GM23338 (cell line): ENCODE measurements at regions not wholly inside any gene's neighbourhood (a gene's known extent, or its start where the extent isn't known, plus 50 kb on each side); places are given as distances from the start of the nearest gene placed in this dataset.

ENCODE experiments used
- CREB1 ChIP-seq: fragments of 250-450 bp; sonication (Bioruptor Pico); IDR thresholded peaks from 2 replicates; pipeline ENCODE4 v1.5.0; 2020; ENCODE audit warnings: low read depth, mild to moderate bottlenecking, moderate library complexity
- EZH2 ChIP-seq: fragments of 200-600 bp; sonication (generic); IDR thresholded peaks from one replicate; pipeline ENCODE4 v1.8.0; 2017; ENCODE audit warnings: antibody characterized with exemption, mild to moderate bottlenecking, low read depth; ENCODE audit not compliant: unreplicated experiment
- EZH2phosphoT487 ChIP-seq: fragments of 200-600 bp; sonication (generic); IDR thresholded peaks from one replicate; pipeline ENCODE4 v1.8.1; 2018; ENCODE audit warnings: antibody characterized with exemption; ENCODE audit not compliant: unreplicated experiment
- JUNB ChIP-seq: IDR thresholded peaks from one replicate; pipeline ENCODE4 v1.6.1; 2016; ENCODE audit warnings: antibody characterized with exemption; ENCODE audit not compliant: unreplicated experiment
- POLR2AphosphoS5 ChIP-seq: IDR thresholded peaks from 2 replicates; pipeline ENCODE4 v1.6.1; 2016; ENCODE audit warnings: antibody characterized with exemption, low read depth
- TF ChIP-seq, protein P1 (sequence below), 2 experiments: fragments of 200-600 bp in 1 of 2; sonication (generic) in 1 of 2; conservative IDR thresholded peaks; 2 replicates each; pipeline versions ENCODE4 v1.5.1 to v1.6.1; 2016 to 2017; ENCODE audit warnings: antibody characterized with exemption in 2 of 2, low read depth in 2 of 2, mild to moderate bottlenecking in 2 of 2, moderate library complexity in 1 of 2
- TF ChIP-seq, protein P2 (sequence below): IDR thresholded peaks from one replicate; pipeline ENCODE4 v1.6.1; 2018; ENCODE audit warnings: antibody characterized with exemption; ENCODE audit not compliant: unreplicated experiment
- TF ChIP-seq, protein P3 (sequence below): IDR thresholded peaks from 2 replicates; pipeline ENCODE4 v1.6.1; 2016; ENCODE audit warnings: antibody characterized with exemption
- TF ChIP-seq, protein P4 (sequence below): fragments of 250-450 bp; sonication (Bioruptor Pico); IDR thresholded peaks from 2 replicates; pipeline ENCODE4 v1.5.0; 2020; ENCODE audit warnings: mild to moderate bottlenecking, moderate library complexity

DNA sequence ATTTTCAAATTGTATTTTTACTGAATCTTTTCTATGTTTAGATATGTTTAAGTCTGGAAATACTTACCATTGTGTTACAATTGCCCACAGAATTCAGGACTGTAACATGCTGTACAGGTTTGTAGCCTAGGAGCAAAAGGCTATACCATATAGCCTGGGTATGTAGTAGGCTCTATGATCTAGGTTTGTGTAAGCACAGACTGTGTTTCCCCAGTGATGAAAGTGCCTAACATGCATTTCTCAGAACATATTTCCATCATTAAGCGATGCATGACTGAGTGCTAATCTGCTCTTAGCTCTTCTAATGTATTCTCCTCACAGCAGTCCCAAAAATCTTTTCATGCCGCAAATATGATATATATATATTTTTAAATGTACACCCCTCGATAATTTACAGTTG is 166.7 kb upstream of the PPP2R2B start:
- no peak for TF ChIP-seq JUNB
- TF ChIP-seq, protein P1, sequence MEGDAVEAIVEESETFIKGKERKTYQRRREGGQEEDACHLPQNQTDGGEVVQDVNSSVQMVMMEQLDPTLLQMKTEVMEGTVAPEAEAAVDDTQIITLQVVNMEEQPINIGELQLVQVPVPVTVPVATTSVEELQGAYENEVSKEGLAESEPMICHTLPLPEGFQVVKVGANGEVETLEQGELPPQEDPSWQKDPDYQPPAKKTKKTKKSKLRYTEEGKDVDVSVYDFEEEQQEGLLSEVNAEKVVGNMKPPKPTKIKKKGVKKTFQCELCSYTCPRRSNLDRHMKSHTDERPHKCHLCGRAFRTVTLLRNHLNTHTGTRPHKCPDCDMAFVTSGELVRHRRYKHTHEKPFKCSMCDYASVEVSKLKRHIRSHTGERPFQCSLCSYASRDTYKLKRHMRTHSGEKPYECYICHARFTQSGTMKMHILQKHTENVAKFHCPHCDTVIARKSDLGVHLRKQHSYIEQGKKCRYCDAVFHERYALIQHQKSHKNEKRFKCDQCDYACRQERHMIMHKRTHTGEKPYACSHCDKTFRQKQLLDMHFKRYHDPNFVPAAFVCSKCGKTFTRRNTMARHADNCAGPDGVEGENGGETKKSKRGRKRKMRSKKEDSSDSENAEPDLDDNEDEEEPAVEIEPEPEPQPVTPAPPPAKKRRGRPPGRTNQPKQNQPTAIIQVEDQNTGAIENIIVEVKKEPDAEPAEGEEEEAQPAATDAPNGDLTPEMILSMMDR (conservative IDR thresholded peaks at IDR 0.05; ENCODE audit: low read depth in 2 of 2): no peak
- TF ChIP-seq, protein P2, sequence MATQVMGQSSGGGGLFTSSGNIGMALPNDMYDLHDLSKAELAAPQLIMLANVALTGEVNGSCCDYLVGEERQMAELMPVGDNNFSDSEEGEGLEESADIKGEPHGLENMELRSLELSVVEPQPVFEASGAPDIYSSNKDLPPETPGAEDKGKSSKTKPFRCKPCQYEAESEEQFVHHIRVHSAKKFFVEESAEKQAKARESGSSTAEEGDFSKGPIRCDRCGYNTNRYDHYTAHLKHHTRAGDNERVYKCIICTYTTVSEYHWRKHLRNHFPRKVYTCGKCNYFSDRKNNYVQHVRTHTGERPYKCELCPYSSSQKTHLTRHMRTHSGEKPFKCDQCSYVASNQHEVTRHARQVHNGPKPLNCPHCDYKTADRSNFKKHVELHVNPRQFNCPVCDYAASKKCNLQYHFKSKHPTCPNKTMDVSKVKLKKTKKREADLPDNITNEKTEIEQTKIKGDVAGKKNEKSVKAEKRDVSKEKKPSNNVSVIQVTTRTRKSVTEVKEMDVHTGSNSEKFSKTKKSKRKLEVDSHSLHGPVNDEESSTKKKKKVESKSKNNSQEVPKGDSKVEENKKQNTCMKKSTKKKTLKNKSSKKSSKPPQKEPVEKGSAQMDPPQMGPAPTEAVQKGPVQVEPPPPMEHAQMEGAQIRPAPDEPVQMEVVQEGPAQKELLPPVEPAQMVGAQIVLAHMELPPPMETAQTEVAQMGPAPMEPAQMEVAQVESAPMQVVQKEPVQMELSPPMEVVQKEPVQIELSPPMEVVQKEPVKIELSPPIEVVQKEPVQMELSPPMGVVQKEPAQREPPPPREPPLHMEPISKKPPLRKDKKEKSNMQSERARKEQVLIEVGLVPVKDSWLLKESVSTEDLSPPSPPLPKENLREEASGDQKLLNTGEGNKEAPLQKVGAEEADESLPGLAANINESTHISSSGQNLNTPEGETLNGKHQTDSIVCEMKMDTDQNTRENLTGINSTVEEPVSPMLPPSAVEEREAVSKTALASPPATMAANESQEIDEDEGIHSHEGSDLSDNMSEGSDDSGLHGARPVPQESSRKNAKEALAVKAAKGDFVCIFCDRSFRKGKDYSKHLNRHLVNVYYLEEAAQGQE: no peak
- TF ChIP-seq, protein P3, sequence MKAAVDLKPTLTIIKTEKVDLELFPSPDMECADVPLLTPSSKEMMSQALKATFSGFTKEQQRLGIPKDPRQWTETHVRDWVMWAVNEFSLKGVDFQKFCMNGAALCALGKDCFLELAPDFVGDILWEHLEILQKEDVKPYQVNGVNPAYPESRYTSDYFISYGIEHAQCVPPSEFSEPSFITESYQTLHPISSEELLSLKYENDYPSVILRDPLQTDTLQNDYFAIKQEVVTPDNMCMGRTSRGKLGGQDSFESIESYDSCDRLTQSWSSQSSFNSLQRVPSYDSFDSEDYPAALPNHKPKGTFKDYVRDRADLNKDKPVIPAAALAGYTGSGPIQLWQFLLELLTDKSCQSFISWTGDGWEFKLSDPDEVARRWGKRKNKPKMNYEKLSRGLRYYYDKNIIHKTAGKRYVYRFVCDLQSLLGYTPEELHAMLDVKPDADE: no peak
- TF ChIP-seq EZH2phosphoT487: no peak
- no peak for TF ChIP-seq POLR2AphosphoS5
- TF ChIP-seq CREB1: no peak
- TF ChIP-seq, protein P4, sequence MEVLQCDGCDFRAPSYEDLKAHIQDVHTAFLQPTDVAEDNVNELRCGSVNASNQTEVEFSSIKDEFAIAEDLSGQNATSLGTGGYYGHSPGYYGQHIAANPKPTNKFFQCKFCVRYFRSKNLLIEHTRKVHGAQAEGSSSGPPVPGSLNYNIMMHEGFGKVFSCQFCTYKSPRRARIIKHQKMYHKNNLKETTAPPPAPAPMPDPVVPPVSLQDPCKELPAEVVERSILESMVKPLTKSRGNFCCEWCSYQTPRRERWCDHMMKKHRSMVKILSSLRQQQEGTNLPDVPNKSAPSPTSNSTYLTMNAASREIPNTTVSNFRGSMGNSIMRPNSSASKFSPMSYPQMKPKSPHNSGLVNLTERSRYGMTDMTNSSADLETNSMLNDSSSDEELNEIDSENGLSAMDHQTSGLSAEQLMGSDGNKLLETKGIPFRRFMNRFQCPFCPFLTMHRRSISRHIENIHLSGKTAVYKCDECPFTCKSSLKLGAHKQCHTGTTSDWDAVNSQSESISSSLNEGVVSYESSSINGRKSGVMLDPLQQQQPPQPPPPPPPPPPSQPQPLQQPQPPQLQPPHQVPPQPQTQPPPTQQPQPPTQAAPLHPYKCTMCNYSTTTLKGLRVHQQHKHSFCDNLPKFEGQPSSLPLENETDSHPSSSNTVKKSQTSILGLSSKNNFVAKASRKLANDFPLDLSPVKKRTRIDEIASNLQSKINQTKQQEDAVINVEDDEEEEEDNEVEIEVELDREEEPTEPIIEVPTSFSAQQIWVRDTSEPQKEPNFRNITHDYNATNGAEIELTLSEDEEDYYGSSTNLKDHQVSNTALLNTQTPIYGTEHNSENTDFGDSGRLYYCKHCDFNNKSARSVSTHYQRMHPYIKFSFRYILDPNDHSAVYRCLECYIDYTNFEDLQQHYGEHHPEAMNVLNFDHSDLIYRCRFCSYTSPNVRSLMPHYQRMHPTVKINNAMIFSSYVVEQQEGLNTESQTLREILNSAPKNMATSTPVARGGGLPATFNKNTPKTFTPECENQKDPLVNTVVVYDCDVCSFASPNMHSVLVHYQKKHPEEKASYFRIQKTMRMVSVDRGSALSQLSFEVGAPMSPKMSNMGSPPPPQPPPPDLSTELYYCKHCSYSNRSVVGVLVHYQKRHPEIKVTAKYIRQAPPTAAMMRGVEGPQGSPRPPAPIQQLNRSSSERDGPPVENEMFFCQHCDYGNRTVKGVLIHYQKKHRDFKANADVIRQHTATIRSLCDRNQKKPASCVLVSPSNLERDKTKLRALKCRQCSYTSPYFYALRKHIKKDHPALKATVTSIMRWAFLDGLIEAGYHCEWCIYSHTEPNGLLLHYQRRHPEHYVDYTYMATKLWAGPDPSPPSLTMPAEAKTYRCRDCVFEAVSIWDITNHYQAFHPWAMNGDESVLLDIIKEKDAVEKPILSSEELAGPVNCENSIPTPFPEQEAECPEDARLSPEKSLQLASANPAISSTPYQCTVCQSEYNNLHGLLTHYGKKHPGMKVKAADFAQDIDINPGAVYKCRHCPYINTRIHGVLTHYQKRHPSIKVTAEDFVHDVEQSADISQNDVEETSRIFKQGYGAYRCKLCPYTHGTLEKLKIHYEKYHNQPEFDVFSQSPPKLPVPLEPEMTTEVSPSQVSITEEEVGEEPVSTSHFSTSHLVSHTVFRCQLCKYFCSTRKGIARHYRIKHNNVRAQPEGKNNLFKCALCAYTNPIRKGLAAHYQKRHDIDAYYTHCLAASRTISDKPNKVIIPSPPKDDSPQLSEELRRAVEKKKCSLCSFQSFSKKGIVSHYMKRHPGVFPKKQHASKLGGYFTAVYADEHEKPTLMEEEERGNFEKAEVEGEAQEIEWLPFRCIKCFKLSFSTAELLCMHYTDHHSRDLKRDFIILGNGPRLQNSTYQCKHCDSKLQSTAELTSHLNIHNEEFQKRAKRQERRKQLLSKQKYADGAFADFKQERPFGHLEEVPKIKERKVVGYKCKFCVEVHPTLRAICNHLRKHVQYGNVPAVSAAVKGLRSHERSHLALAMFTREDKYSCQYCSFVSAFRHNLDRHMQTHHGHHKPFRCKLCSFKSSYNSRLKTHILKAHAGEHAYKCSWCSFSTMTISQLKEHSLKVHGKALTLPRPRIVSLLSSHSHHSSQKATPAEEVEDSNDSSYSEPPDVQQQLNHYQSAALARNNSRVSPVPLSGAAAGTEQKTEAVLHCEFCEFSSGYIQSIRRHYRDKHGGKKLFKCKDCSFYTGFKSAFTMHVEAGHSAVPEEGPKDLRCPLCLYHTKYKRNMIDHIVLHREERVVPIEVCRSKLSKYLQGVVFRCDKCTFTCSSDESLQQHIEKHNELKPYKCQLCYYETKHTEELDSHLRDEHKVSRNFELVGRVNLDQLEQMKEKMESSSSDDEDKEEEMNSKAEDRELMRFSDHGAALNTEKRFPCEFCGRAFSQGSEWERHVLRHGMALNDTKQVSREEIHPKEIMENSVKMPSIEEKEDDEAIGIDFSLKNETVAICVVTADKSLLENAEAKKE (CRISPR knock-in tag): no peak
- no peak for TF ChIP-seq EZH2
